NCI-H82 treated with DMSO at 0.1 percent for 48 hours (cell line): ENCODE measurements at regions not wholly inside any gene's neighbourhood (a gene's known extent, or its start where the extent isn't known, plus 50 kb on each side); places are given as distances from the start of the nearest gene placed in this dataset.
A peak's percentile ranks its signal among the peaks of the same experiment; 100 is the strongest.

ENCODE experiments used
- DNase-seq: peaks from one replicate; lab custom pipeline; 2025; ENCODE audit not compliant: unreplicated experiment; lab: John Stamatoyannopoulos, UW

- no peak for DNase-seq
These were observed 131.2 kb downstream of the SNAPC1 start for GRCh38 chr14:61893371-61893940.

GRCh38 chr14:61894452-61895077 lies 132.3 kb downstream of the SNAPC1 start:
- peak; percentile 6 for DNase-seq

GRCh38 chr14:61897300-61897699 lies 135.1 kb downstream of the SNAPC1 start:
- no peak for DNase-seq

GRCh38 chr14:61898568-61898967 lies 136.3 kb downstream of the SNAPC1 start:
- DNase-seq, result no peak

- no peak for DNase-seq
These were observed 137.3 kb downstream of the SNAPC1 start for GRCh38 chr14:61899497-61899896.

- no peak for DNase-seq
These were observed 142.7 kb downstream of the SNAPC1 start for GRCh38 chr14:61904946-61905345.

GRCh38 chr14:61911574-61911973 lies 149.4 kb downstream of the SNAPC1 start:
- DNase-seq, result no peak

GRCh38 chr14:61918998-61919397 lies 156.8 kb downstream of the SNAPC1 start:
- no peak for DNase-seq

- no peak for DNase-seq
These were observed 161.1 kb downstream of the SNAPC1 start for GRCh38 chr14:61923348-61923747.

- no peak for DNase-seq
These were observed 162.8 kb downstream of the SNAPC1 start for GRCh38 chr14:61925043-61925442.

GRCh38 chr14:61925732-61926435 lies 163.7 kb downstream of the SNAPC1 start:
- DNase-seq, result no peak

- no peak for DNase-seq
These were observed 164.8 kb downstream of the SNAPC1 start for GRCh38 chr14:61927060-61927459.

GRCh38 chr14:61927520-61927919 lies 165.3 kb downstream of the SNAPC1 start:
- no peak for DNase-seq

- no peak for DNase-seq
These were observed 166.1 kb downstream of the SNAPC1 start for GRCh38 chr14:61928300-61928699.

- DNase-seq, result no peak
These were observed 166.5 kb downstream of the SNAPC1 start for GRCh38 chr14:61928701-61929100.

- no peak for DNase-seq
These were observed 167.4 kb downstream of the SNAPC1 start for GRCh38 chr14:61929651-61930050.

- DNase-seq, result no peak
These were observed 168.1 kb downstream of the SNAPC1 start for GRCh38 chr14:61930101-61930857.

- no peak for DNase-seq
These were observed 170.8 kb downstream of the SNAPC1 start for GRCh38 chr14:61932974-61933373.

GRCh38 chr14:61934385-61934784 lies 172.2 kb downstream of the SNAPC1 start:
- DNase-seq, result no peak

GRCh38 chr14:61939776-61940175 lies 177.6 kb downstream of the SNAPC1 start:
- no peak for DNase-seq

- no peak for DNase-seq
These were observed 178.6 kb downstream of the SNAPC1 start for GRCh38 chr14:61940666-61941420.
